ENCODE measurements at regions not wholly inside any gene's neighbourhood (a gene's known extent, or its start where the extent isn't known, plus 50 kb on each side); places are given as distances from the start of the nearest gene placed in this dataset.

DNA sequence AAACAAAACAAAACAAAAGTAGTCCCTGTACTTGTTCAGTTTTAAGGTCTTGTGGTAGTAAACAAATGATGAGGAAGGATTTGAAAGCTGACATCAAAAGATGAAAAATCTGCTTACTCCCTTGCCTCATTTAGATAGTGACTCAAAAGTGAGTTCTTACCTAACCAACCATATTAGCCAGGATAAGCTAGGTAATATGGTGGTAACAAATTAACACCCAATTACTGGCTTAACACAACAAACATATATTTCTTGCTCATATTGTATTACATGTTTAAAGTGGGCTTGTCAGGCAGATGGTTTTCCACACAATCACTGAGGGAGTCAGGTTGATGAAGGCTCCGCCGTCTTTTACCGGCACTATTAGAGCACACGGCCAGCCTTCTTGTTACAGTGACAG lies 189.7 kb downstream of the PPARGC1A start:
- TF ChIP-seq, protein P1, sequence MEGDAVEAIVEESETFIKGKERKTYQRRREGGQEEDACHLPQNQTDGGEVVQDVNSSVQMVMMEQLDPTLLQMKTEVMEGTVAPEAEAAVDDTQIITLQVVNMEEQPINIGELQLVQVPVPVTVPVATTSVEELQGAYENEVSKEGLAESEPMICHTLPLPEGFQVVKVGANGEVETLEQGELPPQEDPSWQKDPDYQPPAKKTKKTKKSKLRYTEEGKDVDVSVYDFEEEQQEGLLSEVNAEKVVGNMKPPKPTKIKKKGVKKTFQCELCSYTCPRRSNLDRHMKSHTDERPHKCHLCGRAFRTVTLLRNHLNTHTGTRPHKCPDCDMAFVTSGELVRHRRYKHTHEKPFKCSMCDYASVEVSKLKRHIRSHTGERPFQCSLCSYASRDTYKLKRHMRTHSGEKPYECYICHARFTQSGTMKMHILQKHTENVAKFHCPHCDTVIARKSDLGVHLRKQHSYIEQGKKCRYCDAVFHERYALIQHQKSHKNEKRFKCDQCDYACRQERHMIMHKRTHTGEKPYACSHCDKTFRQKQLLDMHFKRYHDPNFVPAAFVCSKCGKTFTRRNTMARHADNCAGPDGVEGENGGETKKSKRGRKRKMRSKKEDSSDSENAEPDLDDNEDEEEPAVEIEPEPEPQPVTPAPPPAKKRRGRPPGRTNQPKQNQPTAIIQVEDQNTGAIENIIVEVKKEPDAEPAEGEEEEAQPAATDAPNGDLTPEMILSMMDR (conservative IDR thresholded peaks at IDR 0.05; ENCODE audit: low read depth, low read length) = no peak
- H3K4me3 ChIP-seq (ENCODE audit: low read depth, low read length) = no peak overlapping the region
- no peak for DNase-seq (ENCODE audit: low read depth)

DNA sequence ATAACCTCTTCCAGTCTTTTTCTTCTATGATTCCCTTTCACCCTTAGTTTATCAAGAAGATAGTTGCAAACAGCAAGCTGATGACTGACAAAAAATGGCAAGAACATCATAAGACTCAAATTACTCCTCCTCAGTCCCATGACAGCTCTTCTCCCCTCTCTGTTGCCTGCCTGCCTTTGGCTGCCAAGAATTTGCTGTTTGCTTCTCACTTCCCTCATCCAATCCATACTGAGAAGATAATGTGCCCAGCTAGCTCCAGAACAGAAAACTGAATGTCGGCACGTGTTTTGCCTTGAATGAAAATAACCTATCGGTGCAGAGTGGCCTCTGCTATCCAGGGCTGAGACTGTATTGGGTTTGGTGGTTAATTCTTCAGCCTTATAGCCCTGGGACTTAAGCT lies 192.1 kb downstream of the PPARGC1A start:
- DNase-seq (ENCODE audit: low read depth) = no peak
- TF ChIP-seq, protein P1 (conservative IDR thresholded peaks at IDR 0.05; ENCODE audit: low read depth, low read length) = no peak
- no peak overlapping the region for H3K4me3 ChIP-seq (ENCODE audit: low read depth, low read length)

GRCh38 chr4:23697001-23697528 lies 192.8 kb downstream of the PPARGC1A start:
- DNase-seq (ENCODE audit: low read depth) = no peak
- no peak overlapping the region for H3K4me3 ChIP-seq (ENCODE audit: low read depth, low read length)
- TF ChIP-seq, protein P1 (conservative IDR thresholded peaks at IDR 0.05; ENCODE audit: low read depth, low read length) = no peak

DNA sequence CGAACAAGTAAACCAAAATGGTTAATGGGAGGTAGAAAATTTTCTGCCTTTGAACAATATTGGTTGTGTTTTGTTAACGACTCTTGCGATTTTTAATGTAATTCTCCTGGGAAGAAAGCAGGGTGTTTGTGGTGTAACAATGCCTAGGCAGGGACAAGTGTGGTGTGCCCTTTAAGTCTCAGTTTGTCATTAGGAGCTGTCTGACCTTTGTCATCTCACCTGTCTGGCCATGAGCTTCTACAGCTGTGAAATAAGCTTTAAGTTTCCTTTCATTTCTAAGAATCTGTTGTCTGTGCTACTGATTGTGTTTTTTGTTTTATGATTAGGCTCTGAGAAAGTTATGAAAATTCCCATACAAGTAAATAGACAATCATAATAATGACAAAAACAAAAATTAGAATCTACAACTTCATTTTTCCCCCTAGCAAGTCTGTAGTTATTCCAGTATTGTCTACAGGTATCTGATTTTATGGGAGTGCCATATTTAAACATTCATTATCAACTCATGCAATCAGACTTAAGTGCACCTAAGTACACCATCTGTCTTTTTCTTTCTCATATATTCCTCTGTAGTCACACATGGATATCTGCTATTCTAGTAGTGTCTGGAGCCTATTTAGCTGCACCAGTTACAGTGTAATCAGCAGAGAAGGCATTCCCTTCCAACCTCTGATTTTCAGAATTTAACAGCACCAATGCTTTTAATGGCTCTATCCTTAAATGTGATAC lies 203.5 kb downstream of the PPARGC1A start:
- DNase-seq (ENCODE audit: low read depth) = no peak
- no peak overlapping the region for H3K4me3 ChIP-seq (ENCODE audit: low read depth, low read length)

GRCh38 chr4:23685471-23685870 lies 204.4 kb downstream of the PPARGC1A start:
- no peak overlapping the region for H3K4me3 ChIP-seq (ENCODE audit: low read depth, low read length)
- TF ChIP-seq, protein P1 (conservative IDR thresholded peaks at IDR 0.05; ENCODE audit: low read depth, low read length) = no peak
- DNase-seq (ENCODE audit: low read depth) = no peak

More for the DNA sequence above, 203.5 kb downstream of the PPARGC1A start:
- TF ChIP-seq, protein P1 (conservative IDR thresholded peaks at IDR 0.05; ENCODE audit: low read depth, low read length) = no peak

- peak; percentile 1 for DNase-seq (ENCODE audit: low read depth)
- TF ChIP-seq, protein P1 (conservative IDR thresholded peaks at IDR 0.05; ENCODE audit: low read depth, low read length) = no peak
- no peak overlapping the region for H3K4me3 ChIP-seq (ENCODE audit: low read depth, low read length)
Observed at GRCh38 chr4:23680671-23681518, 209.0 kb downstream of the PPARGC1A start.
